ENCODE measurements at regions not wholly inside any gene's neighbourhood (a gene's known extent, or its start where the extent isn't known, plus 50 kb on each side); places are given as distances from the start of the nearest gene placed in this dataset.

- H3K9me3 Mint-ChIP-seq = peaks cover 0 to 8% (median 5%) of the 10 kb centered on the region in 3 donors
- H3K27me3 ChIP-seq (replicated peaks in 1 of 2; ENCODE audit: control insufficient read depth in 2 of 2, extremely low read depth in 1 of 2, insufficient read depth in 2 of 2, low read length in 1 of 2) = peaks cover 0 to 2% of the 10 kb centered on the region in 2 experiments
- no peaks in the 10 kb centered on the region for H3K36me3 ChIP-seq (ENCODE audit: control insufficient read depth in 2 of 2, extremely low read depth in 1 of 2, insufficient read depth in 1 of 2, low read length in 1 of 2)
- peaks cover 5 to 10% of the 10 kb centered on the region in 2 donors for H3K27me3 Mint-ChIP-seq
- H3K27ac Mint-ChIP-seq = no peak overlapping the region
- H3K4me1 ChIP-seq (ENCODE audit: control insufficient read depth in 1 of 2, extremely low read depth in 1 of 2, insufficient read depth in 2 of 2, low read length in 2 of 2) = no peaks in the 10 kb centered on the region
- H3K4me3 Mint-ChIP-seq = no peak overlapping the region
- POLR2A ChIA-PET = no interaction called here
- no peak overlapping the region for H3K4me3 ChIP-seq (ENCODE audit: control insufficient read depth in 1 of 2, extremely low read depth in 1 of 2, low read length in 1 of 2)
- H3K9me3 ChIP-seq = no peaks in the 10 kb centered on the region
- no peak for ATAC-seq (replicated peaks in 1 of 4)
- DNase-seq = no peak
- WGBS (ENCODE audit: insufficient coverage) = no CpG with 5 or more reads among the region's 6 CpGs
- H3K27ac ChIP-seq (ENCODE audit: low read length) = no peak overlapping the region
- H3K4me1 Mint-ChIP-seq = no peaks in the 10 kb centered on the region
- H3K36me3 Mint-ChIP-seq = no peaks in the 10 kb centered on the region
- CTCF ChIA-PET = no interaction called here
Observed at GRCh38 chr5:174294891-174295620, 249.6 kb downstream of the NSG2 start.

GRCh38 chr5:174295702-174296436, 250.4 kb downstream of the NSG2 start:
- ATAC-seq (replicated peaks in 1 of 4) (no peak), DNase-seq (no peak)
- Mint-ChIP-seq H3K9me3 (peaks cover 0 to 8% (median 5%) of the 10 kb centered on the region in 3 donors), H3K27ac (no peak overlapping the region), H3K27me3 (peaks cover 7 to 10% of the 10 kb centered on the region in 2 donors), H3K36me3 (no peaks in the 10 kb centered on the region), H3K4me3 (no peak overlapping the region), H3K4me1 (no peaks in the 10 kb centered on the region)
- WGBS (ENCODE audit: insufficient coverage) = 73% methylated on average over 5 of the region's 8 CpGs
- POLR2A ChIA-PET = no interaction called here
- H3K36me3 ChIP-seq (ENCODE audit: control insufficient read depth in 2 of 2, extremely low read depth in 1 of 2, insufficient read depth in 1 of 2, low read length in 1 of 2) = no peaks in the 10 kb centered on the region
- H3K9me3 ChIP-seq = no peaks in the 10 kb centered on the region
- H3K4me3 ChIP-seq (ENCODE audit: control insufficient read depth in 1 of 2, extremely low read depth in 1 of 2, low read length in 1 of 2) = no peak overlapping the region
- H3K27ac ChIP-seq (ENCODE audit: low read length) = no peak overlapping the region
- H3K4me1 ChIP-seq (ENCODE audit: control insufficient read depth in 1 of 2, extremely low read depth in 1 of 2, insufficient read depth in 2 of 2, low read length in 2 of 2) = no peaks in the 10 kb centered on the region
- CTCF ChIA-PET = no interaction called here
- peaks cover 0 to 2% of the 10 kb centered on the region in 2 experiments for H3K27me3 ChIP-seq (replicated peaks in 1 of 2; ENCODE audit: control insufficient read depth in 2 of 2, extremely low read depth in 1 of 2, insufficient read depth in 2 of 2, low read length in 1 of 2)

GRCh38 chr5:174300118-174300940, 254.8 kb downstream of the NSG2 start:
- H3K9me3 Mint-ChIP-seq = peaks cover 0 to 8% (median 5%) of the 10 kb centered on the region in 3 donors
- H3K27ac ChIP-seq (ENCODE audit: low read length) = no peak overlapping the region
- CTCF ChIA-PET = no interaction called here

DNA sequence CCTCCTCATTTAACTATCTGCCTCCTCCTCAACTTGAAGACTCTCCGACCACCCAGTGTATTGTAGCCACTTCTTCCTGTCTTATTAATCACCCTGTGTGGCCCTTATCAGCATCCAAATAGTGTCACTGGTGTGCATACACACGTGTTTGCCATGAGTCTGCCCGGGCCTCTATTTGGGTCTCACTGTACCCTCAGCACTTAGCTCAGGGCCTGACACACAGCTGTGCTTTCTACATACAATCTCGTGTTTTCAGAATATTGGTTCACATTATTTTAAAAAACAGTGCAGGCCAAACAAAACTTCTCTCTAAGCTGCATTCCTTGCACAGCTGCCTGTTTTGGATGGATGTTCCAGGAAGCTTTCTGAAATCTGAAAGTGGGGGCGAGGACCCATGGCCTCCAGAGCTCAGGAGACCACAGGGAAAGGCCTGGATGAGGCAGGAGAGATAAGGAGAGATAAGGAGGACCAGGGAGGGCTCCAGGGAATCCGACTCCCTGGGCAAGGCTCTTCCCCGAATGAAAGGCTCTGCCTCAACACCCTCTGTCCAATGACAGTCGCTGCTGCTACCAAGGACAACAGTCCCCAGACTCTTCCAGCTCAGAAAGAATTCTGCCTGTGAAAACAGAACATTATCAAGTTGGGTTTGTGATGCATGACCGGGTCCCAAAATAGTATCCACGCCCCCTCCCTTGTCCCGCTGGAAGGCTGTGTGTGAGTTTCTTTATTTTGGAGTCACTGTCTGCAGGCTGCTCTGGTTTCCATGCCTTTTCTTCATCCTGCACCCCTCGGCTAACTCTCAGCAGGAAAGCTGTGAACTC, 255.6 kb downstream of the NSG2 start:
- H3K27me3 Mint-ChIP-seq = peaks cover 16 to 28% of the 10 kb centered on the region in 2 donors
- H3K36me3 ChIP-seq (ENCODE audit: control insufficient read depth in 2 of 2, extremely low read depth in 1 of 2, insufficient read depth in 1 of 2, low read length in 1 of 2) = no peaks in the 10 kb centered on the region
- H3K36me3 Mint-ChIP-seq = no peaks in the 10 kb centered on the region
- H3K4me1 Mint-ChIP-seq = no peaks in the 10 kb centered on the region
- peaks cover 0 to 8% (median 2%) of the 10 kb centered on the region in 3 donors for H3K9me3 Mint-ChIP-seq
- H3K4me1 ChIP-seq (ENCODE audit: control insufficient read depth in 1 of 2, extremely low read depth in 1 of 2, insufficient read depth in 2 of 2, low read length in 2 of 2) = no peaks in the 10 kb centered on the region
- whole genome bisulfite sequencing (ENCODE audit: insufficient coverage) = 43% methylated on average over 6 of the region's 12 CpGs
- H3K9me3 ChIP-seq = no peaks in the 10 kb centered on the region
- peaks cover 0 to 11% of the 10 kb centered on the region in 2 experiments for H3K27me3 ChIP-seq (replicated peaks in 1 of 2; ENCODE audit: control insufficient read depth in 2 of 2, extremely low read depth in 1 of 2, insufficient read depth in 2 of 2, low read length in 1 of 2)
- H3K4me3 Mint-ChIP-seq = no peak overlapping the region
- no peak for DNase-seq
- no peak for ATAC-seq (replicated peaks in 1 of 4)
- CTCF ChIA-PET = interaction anchor here in 1 of 2 donors (0.6 kb wide), 1 partner anchor 135 kb away, joined by 5 read pairs; no protein-coding TSS in a partner anchor
- no peak overlapping the region for H3K27ac Mint-ChIP-seq
- POLR2A ChIA-PET = no interaction called here
- H3K4me3 ChIP-seq (ENCODE audit: control insufficient read depth in 1 of 2, extremely low read depth in 1 of 2, low read length in 1 of 2) = no peak overlapping the region
- H3K27ac ChIP-seq (ENCODE audit: low read length) = no peak overlapping the region

More at GRCh38 chr5:174300118-174300940, 254.8 kb downstream of the NSG2 start:
- Histone ChIP-seq H3K9me3 (no peaks in the 10 kb centered on the region), H3K36me3 (ENCODE audit: control insufficient read depth in 2 of 2, extremely low read depth in 1 of 2, insufficient read depth in 1 of 2, low read length in 1 of 2) (no peaks in the 10 kb centered on the region), H3K4me3 (ENCODE audit: control insufficient read depth in 1 of 2, extremely low read depth in 1 of 2, low read length in 1 of 2) (no peak overlapping the region), H3K27me3 (replicated peaks in 1 of 2; ENCODE audit: control insufficient read depth in 2 of 2, extremely low read depth in 1 of 2, insufficient read depth in 2 of 2, low read length in 1 of 2) (peaks cover 0 to 11% of the 10 kb centered on the region in 2 experiments), H3K4me1 (ENCODE audit: control insufficient read depth in 1 of 2, extremely low read depth in 1 of 2, insufficient read depth in 2 of 2, low read length in 2 of 2) (no peaks in the 10 kb centered on the region)
- Mint-ChIP-seq H3K36me3 (no peaks in the 10 kb centered on the region), H3K4me1 (no peaks in the 10 kb centered on the region), H3K4me3 (no peak overlapping the region), H3K27ac (no peak overlapping the region), H3K27me3 (peaks cover 16 to 19% of the 10 kb centered on the region in 2 donors)
- DNase-seq = no peak
- ATAC-seq (replicated peaks in 1 of 4) = no peak
- POLR2A ChIA-PET = no interaction called here
- 86% methylated on average over 5 of the region's 8 CpGs for WGBS (ENCODE audit: insufficient coverage)

DNA sequence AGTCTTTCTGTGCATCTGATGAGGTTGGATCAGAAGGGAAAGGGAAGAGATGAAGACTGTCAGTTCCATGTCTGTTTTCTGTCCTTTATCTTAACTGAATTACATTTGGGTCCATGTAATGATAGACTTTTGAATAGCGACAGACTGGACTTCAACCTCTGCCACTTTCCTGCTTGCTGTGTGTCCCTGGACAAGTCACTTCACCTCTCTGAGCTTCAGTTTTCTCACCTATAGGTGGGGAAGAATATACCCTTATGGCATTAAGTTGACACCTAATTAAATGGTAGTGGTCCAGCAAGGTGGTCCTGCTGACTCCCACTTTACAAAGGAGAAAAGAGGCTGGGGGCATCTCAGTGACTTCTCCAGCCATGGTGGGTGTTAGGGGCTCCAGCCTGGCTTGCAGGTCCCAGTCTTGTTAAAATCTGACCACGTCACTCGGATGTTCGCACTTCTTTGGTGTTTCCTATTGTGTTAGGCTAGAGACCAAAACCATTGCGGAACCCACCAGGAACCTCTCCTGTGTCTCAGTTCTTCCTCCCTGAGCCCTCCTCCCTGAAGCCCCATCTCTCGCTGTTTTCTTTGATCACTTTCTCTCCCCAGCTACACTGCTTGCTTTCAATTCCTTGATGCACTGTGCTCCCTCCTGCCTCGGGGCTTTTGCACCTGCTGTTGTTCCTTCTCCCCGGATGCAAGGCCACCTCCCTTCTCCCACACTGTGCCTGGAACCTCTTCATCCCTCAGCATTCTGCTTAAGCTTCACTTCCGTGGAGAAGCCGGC, 256.5 kb downstream of the NSG2 start:
- WGBS (ENCODE audit: insufficient coverage) = 83% methylated on average over 7 of the region's 10 CpGs
- no peaks in the 10 kb centered on the region for H3K9me3 ChIP-seq
- no peak overlapping the region for H3K4me3 Mint-ChIP-seq
- no peaks in the 10 kb centered on the region for H3K4me1 Mint-ChIP-seq
- peaks cover 0 to 11% of the 10 kb centered on the region in 2 experiments for H3K27me3 ChIP-seq (replicated peaks in 1 of 2; ENCODE audit: control insufficient read depth in 2 of 2, extremely low read depth in 1 of 2, insufficient read depth in 2 of 2, low read length in 1 of 2)
- H3K27ac Mint-ChIP-seq = no peak overlapping the region
- POLR2A ChIA-PET = no interaction called here
- H3K36me3 ChIP-seq (ENCODE audit: control insufficient read depth in 2 of 2, extremely low read depth in 1 of 2, insufficient read depth in 1 of 2, low read length in 1 of 2) = no peaks in the 10 kb centered on the region
- CTCF ChIA-PET = no interaction called here
- H3K9me3 Mint-ChIP-seq = peaks cover 0 to 8% (median 2%) of the 10 kb centered on the region in 3 donors
- DNase-seq (no peak), ATAC-seq (replicated peaks in 1 of 4) (no peak)
- H3K27ac ChIP-seq (ENCODE audit: low read length) = no peak overlapping the region
- no peaks in the 10 kb centered on the region for H3K36me3 Mint-ChIP-seq
- H3K27me3 Mint-ChIP-seq = peaks cover 18 to 35% of the 10 kb centered on the region in 2 donors
- H3K4me3 ChIP-seq (ENCODE audit: control insufficient read depth in 1 of 2, extremely low read depth in 1 of 2, low read length in 1 of 2) = no peak overlapping the region
- no peaks in the 10 kb centered on the region for H3K4me1 ChIP-seq (ENCODE audit: control insufficient read depth in 1 of 2, extremely low read depth in 1 of 2, insufficient read depth in 2 of 2, low read length in 2 of 2)

Data from T-cell (primary cell).